ENCODE measurements at regions not wholly inside any gene's neighbourhood (a gene's known extent, or its start where the extent isn't known, plus 50 kb on each side); places are given as distances from the start of the nearest gene placed in this dataset.

DNA sequence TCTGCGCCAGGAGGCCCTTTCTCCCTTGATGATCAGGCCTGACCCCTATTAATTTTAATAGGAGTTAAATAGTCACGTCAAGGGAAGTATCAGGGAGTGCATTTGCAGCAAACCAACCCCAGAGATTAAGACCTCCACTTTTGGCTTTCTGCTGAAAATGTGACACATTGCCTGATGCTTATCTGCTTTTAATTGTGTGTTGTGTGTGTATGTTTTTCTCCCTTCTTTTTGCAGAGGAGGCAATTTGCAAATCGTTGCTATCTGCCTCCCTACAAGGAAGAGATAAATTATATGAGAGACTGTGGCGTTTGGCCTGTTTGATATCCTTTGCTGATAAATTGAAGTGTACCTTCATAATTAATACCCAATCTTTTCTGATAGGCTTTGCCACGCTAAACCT is 822.9 kb downstream of the VRK1 start:
- TF ChIP-seq EP300 (IDR thresholded peaks at IDR 0.05) (no peak), POLR2A (IDR thresholded peaks at IDR 0.05) (no peak), POLR2AphosphoS5 (IDR thresholded peaks at IDR 0.05) (no peak)
- TF ChIP-seq, protein P1, sequence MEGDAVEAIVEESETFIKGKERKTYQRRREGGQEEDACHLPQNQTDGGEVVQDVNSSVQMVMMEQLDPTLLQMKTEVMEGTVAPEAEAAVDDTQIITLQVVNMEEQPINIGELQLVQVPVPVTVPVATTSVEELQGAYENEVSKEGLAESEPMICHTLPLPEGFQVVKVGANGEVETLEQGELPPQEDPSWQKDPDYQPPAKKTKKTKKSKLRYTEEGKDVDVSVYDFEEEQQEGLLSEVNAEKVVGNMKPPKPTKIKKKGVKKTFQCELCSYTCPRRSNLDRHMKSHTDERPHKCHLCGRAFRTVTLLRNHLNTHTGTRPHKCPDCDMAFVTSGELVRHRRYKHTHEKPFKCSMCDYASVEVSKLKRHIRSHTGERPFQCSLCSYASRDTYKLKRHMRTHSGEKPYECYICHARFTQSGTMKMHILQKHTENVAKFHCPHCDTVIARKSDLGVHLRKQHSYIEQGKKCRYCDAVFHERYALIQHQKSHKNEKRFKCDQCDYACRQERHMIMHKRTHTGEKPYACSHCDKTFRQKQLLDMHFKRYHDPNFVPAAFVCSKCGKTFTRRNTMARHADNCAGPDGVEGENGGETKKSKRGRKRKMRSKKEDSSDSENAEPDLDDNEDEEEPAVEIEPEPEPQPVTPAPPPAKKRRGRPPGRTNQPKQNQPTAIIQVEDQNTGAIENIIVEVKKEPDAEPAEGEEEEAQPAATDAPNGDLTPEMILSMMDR (IDR thresholded peaks at IDR 0.05), result no peak

Data from suprapubic skin (tissue), 4 donors.